ENCODE measurements at regions not wholly inside any gene's neighbourhood (a gene's known extent, or its start where the extent isn't known, plus 50 kb on each side); places are given as distances from the start of the nearest gene placed in this dataset.

- H3K4me3 ChIP-seq (ENCODE audit: low read depth, low read length), result no peak overlapping the region
- DNase-seq (ENCODE audit: low read depth), result no peak
- TF ChIP-seq, protein P1, sequence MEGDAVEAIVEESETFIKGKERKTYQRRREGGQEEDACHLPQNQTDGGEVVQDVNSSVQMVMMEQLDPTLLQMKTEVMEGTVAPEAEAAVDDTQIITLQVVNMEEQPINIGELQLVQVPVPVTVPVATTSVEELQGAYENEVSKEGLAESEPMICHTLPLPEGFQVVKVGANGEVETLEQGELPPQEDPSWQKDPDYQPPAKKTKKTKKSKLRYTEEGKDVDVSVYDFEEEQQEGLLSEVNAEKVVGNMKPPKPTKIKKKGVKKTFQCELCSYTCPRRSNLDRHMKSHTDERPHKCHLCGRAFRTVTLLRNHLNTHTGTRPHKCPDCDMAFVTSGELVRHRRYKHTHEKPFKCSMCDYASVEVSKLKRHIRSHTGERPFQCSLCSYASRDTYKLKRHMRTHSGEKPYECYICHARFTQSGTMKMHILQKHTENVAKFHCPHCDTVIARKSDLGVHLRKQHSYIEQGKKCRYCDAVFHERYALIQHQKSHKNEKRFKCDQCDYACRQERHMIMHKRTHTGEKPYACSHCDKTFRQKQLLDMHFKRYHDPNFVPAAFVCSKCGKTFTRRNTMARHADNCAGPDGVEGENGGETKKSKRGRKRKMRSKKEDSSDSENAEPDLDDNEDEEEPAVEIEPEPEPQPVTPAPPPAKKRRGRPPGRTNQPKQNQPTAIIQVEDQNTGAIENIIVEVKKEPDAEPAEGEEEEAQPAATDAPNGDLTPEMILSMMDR (IDR thresholded peaks at IDR 0.05; ENCODE audit: low read depth, low read length, missing control alignments), result no peak
Observed at GRCh38 chr2:133652398-133652797, 84.1 kb upstream of the NCKAP5 start.

- no peak overlapping the region for H3K4me3 ChIP-seq (ENCODE audit: low read depth, low read length)
- DNase-seq (ENCODE audit: low read depth), result no peak
- TF ChIP-seq, protein P1 (IDR thresholded peaks at IDR 0.05; ENCODE audit: low read depth, low read length, missing control alignments), result no peak
Observed at GRCh38 chr2:133653056-133653455, 84.8 kb upstream of the NCKAP5 start.

DNA sequence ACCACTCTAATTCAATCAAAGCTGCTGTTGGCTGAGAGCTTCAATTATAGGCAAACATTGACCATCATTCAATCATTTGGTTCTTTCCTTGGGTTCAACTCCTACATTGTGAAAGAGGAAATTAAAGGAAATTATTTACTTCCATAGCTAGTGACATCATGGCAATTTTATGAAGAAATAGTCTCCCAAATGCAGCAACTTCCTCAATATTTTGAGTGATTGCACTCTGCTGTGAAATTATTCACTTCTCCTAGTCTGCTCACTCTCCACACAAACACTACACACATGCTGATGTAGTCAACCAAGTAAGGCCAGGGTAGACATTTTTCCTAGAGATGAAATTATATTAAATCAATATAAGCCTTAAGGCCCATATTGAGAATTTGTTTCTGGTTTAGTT, 86.7 kb upstream of the NCKAP5 start:
- no peak for DNase-seq (ENCODE audit: low read depth)
- no peak overlapping the region for H3K4me3 ChIP-seq (ENCODE audit: low read depth, low read length)
- TF ChIP-seq, protein P1 (IDR thresholded peaks at IDR 0.05; ENCODE audit: low read depth, low read length, missing control alignments), result no peak

GRCh38 chr2:133655610-133656009, 87.3 kb upstream of the NCKAP5 start:
- no peak overlapping the region for H3K4me3 ChIP-seq (ENCODE audit: low read depth, low read length)
- no peak for DNase-seq (ENCODE audit: low read depth)
- TF ChIP-seq, protein P1 (IDR thresholded peaks at IDR 0.05; ENCODE audit: low read depth, low read length, missing control alignments), result no peak

DNA sequence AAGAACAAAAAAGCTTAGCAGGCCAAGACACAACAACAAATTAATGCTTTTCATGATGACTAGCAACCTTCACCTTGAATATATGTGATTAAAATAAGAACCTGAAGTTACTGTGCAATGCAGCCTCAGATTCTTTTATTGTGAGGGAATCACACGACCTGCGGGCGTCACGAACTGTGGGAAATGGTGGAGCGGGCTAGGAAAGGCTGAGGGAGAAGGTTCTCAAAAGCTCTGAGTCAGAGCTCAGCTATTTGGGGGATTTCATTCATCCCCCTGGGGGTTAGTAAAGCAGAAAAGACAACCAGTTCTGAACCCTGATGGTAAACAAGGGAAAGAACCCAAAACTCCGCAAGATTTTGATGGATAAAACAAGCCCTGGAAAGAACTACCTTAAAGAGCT, 89.3 kb upstream of the NCKAP5 start:
- no peak overlapping the region for H3K4me3 ChIP-seq (ENCODE audit: low read depth, low read length)
- TF ChIP-seq, protein P1 (IDR thresholded peaks at IDR 0.05; ENCODE audit: low read depth, low read length, missing control alignments), result no peak
- no peak for DNase-seq (ENCODE audit: low read depth)

DNA sequence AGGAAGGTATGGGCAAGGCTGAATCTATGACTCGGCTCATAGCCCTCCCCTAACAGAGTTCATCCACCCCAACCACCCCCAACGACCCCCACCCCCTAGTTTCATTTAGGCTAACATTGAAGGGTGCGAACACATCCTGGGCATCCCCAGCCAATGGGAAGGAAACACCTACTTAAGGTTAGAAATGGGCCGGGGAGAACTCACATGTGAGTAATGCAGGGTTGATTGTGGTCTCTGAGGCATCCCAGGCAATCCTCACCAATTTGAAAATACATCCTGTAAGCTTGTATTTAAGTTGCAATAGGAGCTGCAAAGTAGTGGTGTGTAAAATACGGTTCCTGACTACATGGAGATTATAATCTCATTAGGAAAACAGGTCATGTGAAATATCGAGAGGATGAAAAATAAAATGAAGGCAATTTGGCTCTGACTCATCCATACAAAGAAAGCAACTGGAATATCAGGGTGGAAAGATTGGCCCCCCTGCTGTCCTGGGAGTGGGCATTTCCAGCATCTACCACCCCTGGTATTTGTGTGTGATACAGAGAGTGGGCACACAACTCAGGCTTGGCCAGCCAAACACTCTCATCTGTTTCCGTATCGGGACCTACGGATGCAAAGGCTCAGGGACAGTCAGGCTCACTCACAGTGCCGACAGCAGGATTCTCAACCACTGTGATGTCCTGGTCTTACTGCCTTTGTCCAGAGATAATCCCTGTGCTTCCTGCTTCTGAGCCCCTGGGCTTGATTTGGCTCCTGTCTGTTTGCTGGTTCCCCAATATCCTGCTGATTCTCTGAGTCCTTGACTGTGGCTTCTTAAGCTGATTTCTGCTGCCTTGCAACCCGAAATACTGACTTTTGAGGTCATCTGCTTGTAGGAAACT, 90.0 kb upstream of the NCKAP5 start:
- no peak for DNase-seq (ENCODE audit: low read depth)
- TF ChIP-seq, protein P1 (IDR thresholded peaks at IDR 0.05; ENCODE audit: low read depth, low read length, missing control alignments), result no peak
- no peak overlapping the region for H3K4me3 ChIP-seq (ENCODE audit: low read depth, low read length)

DNA sequence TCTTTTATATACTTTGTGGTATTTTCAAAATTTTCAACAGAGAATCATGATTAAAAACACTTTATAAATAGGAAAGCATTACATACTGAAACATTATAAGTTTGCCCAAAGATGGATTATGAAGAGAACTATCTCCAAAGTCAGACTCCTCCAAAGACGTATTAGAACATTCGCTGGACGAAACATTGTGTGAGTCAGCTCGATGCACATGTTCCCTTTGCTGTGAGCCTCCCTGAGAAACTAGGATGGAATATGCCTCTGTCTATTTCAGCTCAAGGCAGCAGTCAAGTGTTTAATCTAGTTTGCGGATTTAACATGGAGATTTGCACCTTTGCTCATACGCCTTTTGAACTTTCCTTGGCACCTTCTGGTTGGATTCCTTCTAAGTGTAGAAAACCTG, 92.2 kb upstream of the NCKAP5 start:
- H3K4me3 ChIP-seq (ENCODE audit: low read depth, low read length), result no peak overlapping the region
- TF ChIP-seq, protein P1 (IDR thresholded peaks at IDR 0.05; ENCODE audit: low read depth, low read length, missing control alignments), result no peak
- DNase-seq (ENCODE audit: low read depth), result no peak

All from GM12864 (cell line).